Left forelimb (tissue), 1 donor: ENCODE measurements at regions not wholly inside any gene's neighbourhood (a gene's known extent, or its start where the extent isn't known, plus 50 kb on each side); places are given as distances from the start of the nearest gene placed in this dataset.
"Not testable (repeated sequence)": the region's sequence is repeated elsewhere in the genome, so short reads cannot be mapped to it uniquely, and the experiment has no call there.

ENCODE experiments used
- DNase-seq: peaks from one replicate; pipeline ENCODE4 v3.0.0-alpha.2; 2018; ENCODE audit warnings: low spot score

- DNase-seq: no peak
These were observed 1310.8 kb upstream of the CHAC2 start for GRCh38 chr2:52456561-52457377.

DNA sequence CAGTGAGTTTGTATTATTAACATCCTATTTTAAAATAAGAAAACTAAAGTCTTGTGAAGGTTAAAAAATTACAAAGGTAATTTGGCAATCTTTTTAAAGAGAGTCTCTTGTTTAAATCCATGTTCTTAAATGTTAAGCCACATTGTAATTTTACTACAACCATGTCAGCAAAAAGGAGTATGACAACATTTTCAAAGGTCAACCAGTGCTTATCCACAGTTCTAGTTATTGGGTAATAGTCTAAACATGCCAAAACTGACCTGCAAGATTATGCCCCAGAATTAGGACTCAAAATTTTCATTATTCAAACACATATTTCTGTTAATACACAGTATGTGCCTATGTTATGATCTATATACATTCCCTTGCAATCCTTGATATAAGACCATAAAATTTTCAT is 1312.6 kb upstream of the CHAC2 start:
- DNase-seq: no peak

DNA sequence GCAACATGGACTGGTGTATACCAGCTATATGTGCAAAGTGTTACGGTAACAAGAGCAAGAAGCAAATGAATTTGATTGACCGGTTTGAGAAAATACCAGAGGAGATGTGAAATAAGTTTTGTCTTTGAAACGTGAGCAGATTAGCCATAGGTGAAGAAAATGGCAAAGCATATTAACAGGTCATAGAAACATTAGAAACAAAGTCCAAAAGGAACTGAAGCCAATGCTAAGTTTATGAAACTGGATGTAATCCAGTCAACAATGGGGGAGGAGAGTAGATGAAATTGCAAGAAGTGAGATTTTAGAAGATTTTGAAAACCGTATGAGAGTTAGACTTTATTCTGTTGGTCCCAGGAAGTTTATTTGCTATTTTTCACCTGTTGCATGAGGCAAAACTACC is 1315.4 kb upstream of the CHAC2 start:
- no peak for DNase-seq

GRCh38 chr2:52445686-52446085 is 1321.9 kb upstream of the CHAC2 start:
- no peak for DNase-seq

DNA sequence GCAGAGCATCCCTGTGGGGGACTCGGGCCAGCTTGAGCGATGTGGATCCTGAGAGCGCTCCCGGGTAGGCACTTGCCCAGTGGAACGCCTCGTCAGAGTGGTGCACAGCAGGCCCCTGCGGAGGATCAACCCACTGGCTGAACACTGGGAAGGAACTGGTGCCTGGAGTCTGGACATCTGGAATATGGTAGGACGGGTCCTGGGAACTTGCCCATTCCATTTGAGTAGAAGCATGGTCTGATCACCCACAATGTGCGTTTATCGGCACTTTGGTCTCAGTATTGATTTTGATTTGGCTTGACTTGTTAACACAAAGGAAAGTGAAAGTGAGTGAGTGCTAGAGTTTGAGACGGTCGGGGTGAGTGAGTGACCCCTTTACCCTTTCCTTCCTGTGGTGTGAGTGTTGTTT is 1336.2 kb upstream of the CHAC2 start:
- DNase-seq: no peak

DNA sequence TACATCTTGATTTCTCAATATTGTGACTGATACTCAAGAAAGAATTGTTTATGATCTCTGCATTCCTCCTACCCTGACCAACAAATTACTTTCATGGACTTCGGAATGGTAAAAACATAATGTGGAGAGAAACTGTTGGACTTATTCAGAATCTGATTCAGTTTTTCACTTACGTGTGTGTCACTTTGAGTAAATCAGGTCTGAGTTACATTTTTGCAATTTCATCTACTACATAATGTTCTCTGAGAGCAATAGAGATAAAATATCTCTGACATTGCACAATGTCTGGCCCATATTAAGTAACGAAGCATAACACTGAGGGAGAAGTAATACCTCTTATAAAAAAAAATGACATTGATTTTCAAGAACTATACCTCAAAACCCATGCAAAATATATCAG is 1337.9 kb upstream of the CHAC2 start:
- no peak for DNase-seq

DNA sequence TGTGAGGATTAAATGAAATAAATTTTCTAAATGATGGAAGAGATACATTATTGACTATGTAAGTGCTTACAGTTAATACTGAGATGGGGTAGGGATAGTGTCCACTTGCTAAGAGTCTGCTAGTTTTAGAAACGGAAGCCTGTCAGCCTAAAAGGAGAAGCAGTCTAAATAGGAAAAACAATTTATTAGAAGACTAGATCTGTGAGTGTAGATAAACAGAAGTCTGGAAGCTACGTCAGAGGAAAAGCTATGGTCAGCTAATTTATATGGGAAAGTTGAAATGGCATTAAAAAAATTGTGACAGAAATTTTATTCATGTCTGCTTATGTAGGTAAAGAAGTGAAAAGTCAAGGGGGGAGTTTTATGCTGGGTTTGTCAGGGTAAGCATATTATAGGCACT is 1338.4 kb upstream of the CHAC2 start:
- no peak for DNase-seq

GRCh38 chr2:52428224-52428623 is 1339.4 kb upstream of the CHAC2 start:
- DNase-seq: no peak

- DNase-seq: no peak
These were observed 1343.9 kb upstream of the CHAC2 start for GRCh38 chr2:52423655-52424054.

GRCh38 chr2:52423111-52423510 is 1344.5 kb upstream of the CHAC2 start:
- no peak for DNase-seq

DNA sequence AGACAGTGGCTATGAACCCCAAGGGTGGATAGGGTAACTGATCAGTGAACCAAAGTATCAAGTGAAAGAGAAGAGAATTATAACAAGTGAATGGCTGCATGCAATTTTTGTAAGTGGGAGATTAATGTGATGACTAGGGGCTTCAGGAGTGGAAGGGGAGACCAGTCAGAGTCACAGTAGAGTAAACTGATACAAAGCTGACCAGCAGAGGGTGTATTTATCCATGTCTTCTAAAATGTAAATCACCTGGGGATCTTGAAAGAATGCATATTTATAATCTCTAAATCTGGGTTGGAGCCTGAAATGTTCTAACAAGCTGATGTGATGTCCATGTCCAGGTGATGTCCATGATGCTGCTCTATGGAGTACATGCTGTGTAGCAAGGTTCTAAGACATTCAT is 1351.3 kb upstream of the CHAC2 start:
- DNase-seq: no peak

DNA sequence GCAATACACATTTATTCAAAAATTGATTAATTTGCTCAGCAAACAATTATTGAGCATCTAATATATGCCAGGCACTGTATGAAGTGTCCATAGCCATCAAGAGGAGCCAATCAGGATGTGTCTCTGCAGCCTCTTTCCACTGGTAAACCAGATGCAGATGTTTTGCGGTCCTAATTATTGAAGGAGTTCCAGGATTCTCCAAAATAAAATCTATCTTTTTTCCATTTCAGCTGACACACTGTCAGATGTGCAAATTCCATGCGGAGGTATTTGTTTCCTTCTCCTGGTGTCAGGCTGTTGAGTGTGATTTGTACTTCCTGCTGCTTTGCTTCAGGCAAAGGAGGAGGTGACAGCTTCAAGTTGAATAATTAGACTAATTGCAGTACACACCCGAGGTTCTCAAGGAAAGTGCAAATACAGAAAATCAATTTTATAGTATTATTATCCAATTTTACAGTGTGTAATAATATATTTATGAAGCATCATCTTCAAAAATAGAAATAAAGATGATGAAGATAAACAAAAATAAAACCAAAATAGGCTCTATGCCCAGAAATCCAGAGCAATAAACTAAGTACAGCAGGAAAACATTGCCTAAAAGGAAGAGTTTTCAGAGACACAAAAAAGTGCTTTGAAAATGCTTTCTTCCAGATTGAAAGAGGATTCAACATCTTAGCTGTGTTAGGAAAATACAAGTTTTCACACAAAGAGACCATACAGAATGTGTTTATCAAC is 1352.9 kb upstream of the CHAC2 start:
- no peak for DNase-seq

DNA sequence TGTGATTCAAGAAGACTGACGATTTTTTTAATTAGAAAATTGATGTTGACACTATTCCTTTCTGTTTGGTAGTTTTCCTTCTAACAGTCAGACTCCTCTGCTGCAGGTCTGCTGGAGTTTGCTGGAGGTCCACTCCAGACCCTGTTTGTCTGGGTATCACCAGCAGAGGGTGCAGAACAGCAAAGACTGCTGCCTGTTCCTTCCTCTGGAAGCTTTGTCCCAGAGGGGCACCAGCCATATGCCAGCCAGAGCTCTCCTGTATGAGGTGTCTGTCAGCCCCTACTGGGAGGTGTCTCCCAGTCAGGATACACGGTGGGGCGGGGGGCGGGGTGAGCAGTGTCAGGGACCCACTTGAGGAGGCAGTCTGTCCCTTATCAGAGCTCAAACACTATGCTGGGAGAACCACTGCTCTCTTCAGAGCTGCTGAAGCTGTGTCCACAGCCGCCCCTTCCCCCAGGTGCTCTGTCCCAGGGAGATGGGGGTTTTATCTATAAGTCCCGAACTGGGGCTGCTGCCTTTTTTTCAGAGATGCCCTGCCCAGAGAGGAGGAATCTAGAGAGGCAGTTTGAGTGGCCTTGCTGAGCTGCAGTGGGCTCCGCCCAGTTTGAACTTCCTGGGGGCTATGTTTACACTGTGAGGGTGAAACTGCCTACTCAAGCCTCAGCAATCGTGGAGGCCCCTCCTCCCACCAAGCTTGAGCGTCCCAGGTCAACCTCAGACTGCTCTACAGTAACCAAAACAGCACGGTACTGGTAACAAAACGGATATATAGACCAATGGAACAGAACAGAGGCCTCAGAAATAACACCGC is 1358.1 kb upstream of the CHAC2 start:
- not testable (repeated sequence) for DNase-seq

DNA sequence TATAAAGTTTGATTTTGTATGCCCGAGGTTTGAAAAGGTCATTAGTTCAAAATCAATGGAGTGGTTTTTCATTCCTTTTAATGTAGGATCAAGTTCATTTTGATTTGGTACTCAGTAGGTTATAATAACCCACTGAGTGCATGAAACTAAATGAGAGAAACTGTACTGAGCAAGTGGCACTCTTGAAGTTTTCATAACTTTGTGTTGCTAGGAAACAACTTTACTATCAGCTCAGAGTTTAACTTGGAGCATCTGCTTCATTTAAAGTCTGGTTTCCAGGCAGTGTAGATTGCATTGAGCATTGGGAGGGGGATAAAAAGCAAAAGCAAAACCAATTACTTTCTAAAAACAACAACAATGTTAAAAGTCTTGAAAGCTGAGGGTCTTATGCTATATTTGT is 1361.6 kb upstream of the CHAC2 start:
- DNase-seq: no peak

DNA sequence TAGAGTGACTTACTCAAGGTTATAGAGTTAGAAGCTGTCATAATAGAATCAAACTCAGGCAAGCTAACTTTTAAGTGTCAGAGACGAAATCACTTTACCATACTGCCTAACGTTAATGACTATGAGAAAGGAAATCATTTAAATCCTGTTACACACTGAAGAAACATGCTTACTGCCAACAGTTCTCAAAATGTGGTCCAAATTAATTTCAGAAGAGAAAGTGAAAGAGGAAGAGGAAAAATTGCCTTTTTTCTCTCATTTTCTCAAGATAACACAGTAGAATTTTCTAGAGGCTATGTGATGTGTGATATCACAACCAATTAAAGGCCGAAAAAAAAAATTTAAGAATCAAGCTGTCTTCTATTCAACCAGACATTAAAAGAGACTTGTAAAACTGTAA is 1362.7 kb upstream of the CHAC2 start:
- no peak for DNase-seq

- DNase-seq: no peak
These were observed 1363.6 kb upstream of the CHAC2 start for GRCh38 chr2:52404046-52404445.

GRCh38 chr2:52402128-52402527 is 1365.5 kb upstream of the CHAC2 start:
- no peak for DNase-seq

DNA sequence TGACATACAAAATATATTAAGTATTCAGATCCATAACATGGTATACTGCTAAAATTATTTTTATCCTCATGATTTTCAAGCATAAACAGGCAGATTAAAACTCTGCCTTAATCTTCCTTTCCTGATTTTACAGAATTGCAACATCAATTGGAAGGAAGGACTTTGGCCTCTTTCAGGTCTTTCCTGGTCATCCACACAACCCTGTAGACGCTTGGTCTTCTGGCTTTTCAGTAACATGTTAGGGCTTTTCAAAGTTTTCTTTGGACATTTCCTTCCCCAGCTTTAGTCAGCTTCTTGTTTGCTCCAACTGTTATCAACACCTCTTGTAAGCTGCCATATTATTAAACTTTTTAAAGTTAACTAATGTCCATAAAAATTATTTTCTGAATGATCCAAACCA is 1364.9 kb upstream of the NRXN1 start:
- no peak for DNase-seq

DNA sequence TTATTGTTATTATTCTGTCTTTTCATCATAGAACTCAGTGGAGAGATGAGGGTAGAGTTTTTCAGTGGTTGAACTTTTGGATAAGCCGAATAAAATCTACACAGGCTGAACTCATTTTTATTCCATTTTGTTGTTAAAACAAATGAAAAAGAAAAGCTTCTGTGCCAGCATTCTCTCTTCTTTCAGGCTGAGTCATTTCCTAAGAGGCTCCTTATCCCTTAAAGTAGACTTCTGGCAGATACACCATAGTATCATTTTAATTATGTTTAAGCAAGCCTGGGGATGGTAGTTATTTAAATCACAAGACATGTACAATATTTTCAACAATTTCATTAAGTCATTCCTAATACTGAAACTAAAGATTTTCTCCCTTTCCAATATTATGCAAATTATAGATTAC is 1364.0 kb upstream of the NRXN1 start:
- no peak for DNase-seq

- DNase-seq: no peak
These were observed 1359.7 kb upstream of the NRXN1 start for GRCh38 chr2:52391621-52392020.

GRCh38 chr2:52390651-52391050 is 1358.7 kb upstream of the NRXN1 start:
- DNase-seq: no peak

GRCh38 chr2:52387937-52388590 is 1356.1 kb upstream of the NRXN1 start:
- no peak for DNase-seq
